Activated CD4-positive, alpha-beta T cell treated with anti-CD3 and anti-CD28 coated beads, Interleukin-2, amount 50 U/mL, for 1 hour (primary cell): ENCODE measurements at regions not wholly inside any gene's neighbourhood (a gene's known extent, or its start where the extent isn't known, plus 50 kb on each side); places are given as distances from the start of the nearest gene placed in this dataset.
"Not testable (repeated sequence)": the region's sequence is repeated elsewhere in the genome, so short reads cannot be mapped to it uniquely, and the experiment has no call there.

Source experiments
- DNase-seq: peaks from one replicate; pipeline ENCODE4 v3.0.0-alpha.2; 2020

- DNase-seq, result no peak
Measured at GRCh38 chr5:117681431-117682254, 1107.0 kb upstream of the SEMA6A start.

- no peak for DNase-seq
Measured at GRCh38 chr5:117680426-117680825, 1105.8 kb upstream of the SEMA6A start.

GRCh38 chr5:117679046-117679445 is 1104.4 kb upstream of the SEMA6A start:
- DNase-seq, result no peak

GRCh38 chr5:117675646-117676045 is 1101.0 kb upstream of the SEMA6A start:
- no peak for DNase-seq

- DNase-seq, result no peak
Measured at GRCh38 chr5:117671551-117671950, 1096.9 kb upstream of the SEMA6A start.

GRCh38 chr5:117667105-117667504 is 1092.5 kb upstream of the SEMA6A start:
- no peak for DNase-seq

- no peak for DNase-seq
Measured at GRCh38 chr5:117665121-117665520, 1090.5 kb upstream of the SEMA6A start.

GRCh38 chr5:117662361-117662760 is 1087.7 kb upstream of the SEMA6A start:
- no peak for DNase-seq

- DNase-seq, result no peak
Measured at GRCh38 chr5:117657541-117657940, 1082.9 kb upstream of the SEMA6A start.

GRCh38 chr5:117652958-117653280 is 1078.3 kb upstream of the SEMA6A start:
- DNase-seq, result no peak

GRCh38 chr5:117652036-117652957 is 1077.7 kb upstream of the SEMA6A start:
- no peak for DNase-seq

- DNase-seq, result no peak
Measured at GRCh38 chr5:117649821-117650220, 1075.2 kb upstream of the SEMA6A start.

GRCh38 chr5:117645400-117645799 is 1070.8 kb upstream of the SEMA6A start:
- no peak for DNase-seq

GRCh38 chr5:117638581-117638980 is 1064.0 kb upstream of the SEMA6A start:
- DNase-seq, result no peak

GRCh38 chr5:117633093-117633492 is 1058.5 kb upstream of the SEMA6A start:
- no peak for DNase-seq

GRCh38 chr5:117624201-117624600 is 1049.6 kb upstream of the SEMA6A start:
- DNase-seq, result no peak

- no peak for DNase-seq
Measured at GRCh38 chr5:117623042-117623805, 1048.6 kb upstream of the SEMA6A start.

- no peak for DNase-seq
Measured at GRCh38 chr5:117621921-117622320, 1047.3 kb upstream of the SEMA6A start.

GRCh38 chr5:117615226-117615625 is 1040.6 kb upstream of the SEMA6A start:
- no peak for DNase-seq

- no peak for DNase-seq
Measured at GRCh38 chr5:117614408-117614807, 1039.8 kb upstream of the SEMA6A start.

- DNase-seq, result no peak
Measured at GRCh38 chr5:117604845-117605244, 1030.2 kb upstream of the SEMA6A start.

GRCh38 chr5:117599811-117600210 is 1025.2 kb upstream of the SEMA6A start:
- not testable (repeated sequence) for DNase-seq

GRCh38 chr5:117594166-117594565 is 1019.5 kb upstream of the SEMA6A start:
- DNase-seq, result no peak
